NB4 (cell line): ENCODE measurements at regions not wholly inside any gene's neighbourhood (a gene's known extent, or its start where the extent isn't known, plus 50 kb on each side); places are given as distances from the start of the nearest gene placed in this dataset.

Source experiments
- DNase-seq: peaks from one replicate; pipeline ENCODE4 v3.0.0; 2010; ENCODE audit warnings: low read depth
- H3K4me3 ChIP-seq: one replicate; pipeline ENCODE4 v1.5.1; 2011; ENCODE audit warnings: mild to moderate bottlenecking, low read depth, low read length, moderate library complexity
- MYC ChIP-seq: IDR thresholded peaks from 2 replicates; pipeline ENCODE4 v1.6.1; 2011; ENCODE audit warnings: low read depth, low read length
- POLR2A ChIP-seq: IDR thresholded peaks from 2 replicates; pipeline ENCODE4 v1.6.1; 2011; ENCODE audit warnings: mild to moderate bottlenecking; ENCODE audit not compliant: insufficient read length; ENCODE audit errors: extremely low read depth
- TF ChIP-seq, protein P1 (sequence below): IDR thresholded peaks from 2 replicates; pipeline ENCODE4 v1.6.1; 2011; ENCODE audit warnings: low read depth, low read length
- TF ChIP-seq, protein P2 (sequence below): IDR thresholded peaks from one replicate; pipeline ENCODE4 v1.5.1; 2012; ENCODE audit warnings: low read depth, low read length

- no peak for TF ChIP-seq POLR2A
- no peak for TF ChIP-seq MYC
- TF ChIP-seq, protein P1, sequence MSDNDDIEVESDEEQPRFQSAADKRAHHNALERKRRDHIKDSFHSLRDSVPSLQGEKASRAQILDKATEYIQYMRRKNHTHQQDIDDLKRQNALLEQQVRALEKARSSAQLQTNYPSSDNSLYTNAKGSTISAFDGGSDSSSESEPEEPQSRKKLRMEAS: no peak
- TF ChIP-seq, protein P2, sequence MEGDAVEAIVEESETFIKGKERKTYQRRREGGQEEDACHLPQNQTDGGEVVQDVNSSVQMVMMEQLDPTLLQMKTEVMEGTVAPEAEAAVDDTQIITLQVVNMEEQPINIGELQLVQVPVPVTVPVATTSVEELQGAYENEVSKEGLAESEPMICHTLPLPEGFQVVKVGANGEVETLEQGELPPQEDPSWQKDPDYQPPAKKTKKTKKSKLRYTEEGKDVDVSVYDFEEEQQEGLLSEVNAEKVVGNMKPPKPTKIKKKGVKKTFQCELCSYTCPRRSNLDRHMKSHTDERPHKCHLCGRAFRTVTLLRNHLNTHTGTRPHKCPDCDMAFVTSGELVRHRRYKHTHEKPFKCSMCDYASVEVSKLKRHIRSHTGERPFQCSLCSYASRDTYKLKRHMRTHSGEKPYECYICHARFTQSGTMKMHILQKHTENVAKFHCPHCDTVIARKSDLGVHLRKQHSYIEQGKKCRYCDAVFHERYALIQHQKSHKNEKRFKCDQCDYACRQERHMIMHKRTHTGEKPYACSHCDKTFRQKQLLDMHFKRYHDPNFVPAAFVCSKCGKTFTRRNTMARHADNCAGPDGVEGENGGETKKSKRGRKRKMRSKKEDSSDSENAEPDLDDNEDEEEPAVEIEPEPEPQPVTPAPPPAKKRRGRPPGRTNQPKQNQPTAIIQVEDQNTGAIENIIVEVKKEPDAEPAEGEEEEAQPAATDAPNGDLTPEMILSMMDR: no peak
- no peak for DNase-seq
- no peak overlapping the region for H3K4me3 ChIP-seq
These were observed 374.7 kb upstream of the DYNLRB2 start for GRCh38 chr16:80166082-80166481.

DNA sequence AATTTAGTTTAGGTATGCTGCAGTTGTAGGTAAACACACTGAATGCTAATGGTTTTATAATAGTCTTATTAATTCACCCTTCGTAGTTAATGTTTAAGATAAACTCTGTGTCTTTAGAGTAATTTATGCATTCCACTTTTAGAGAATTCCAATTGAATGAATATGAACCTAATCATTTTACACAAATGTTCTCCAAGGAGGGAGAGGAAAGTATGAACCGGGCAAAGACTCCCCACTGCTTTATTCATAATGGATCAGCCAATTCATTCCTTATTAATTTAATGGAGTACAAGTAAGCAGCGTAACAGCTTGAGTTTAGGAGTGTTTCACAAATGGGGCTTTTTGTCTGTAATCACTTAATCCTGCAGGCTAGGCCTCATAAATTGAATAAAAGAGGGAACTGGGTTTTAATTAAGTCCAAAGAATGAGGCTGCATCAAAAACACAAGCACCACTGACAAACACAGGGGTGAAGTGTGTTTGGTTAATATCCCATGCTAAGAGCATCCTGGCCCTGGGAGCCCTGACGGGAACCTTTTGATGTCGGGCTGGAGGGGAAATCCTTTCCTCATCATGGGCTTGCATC lies 375.7 kb upstream of the DYNLRB2 start:
- TF ChIP-seq, protein P1: no peak
- TF ChIP-seq, protein P2: no peak
- TF ChIP-seq POLR2A (no peak), MYC (no peak)
- DNase-seq: no peak
- H3K4me3 ChIP-seq: no peak overlapping the region

- TF ChIP-seq, protein P1: no peak
- TF ChIP-seq MYC (no peak), POLR2A (no peak)
- TF ChIP-seq, protein P2: no peak
- no peak for DNase-seq
- H3K4me3 ChIP-seq: no peak overlapping the region
These were observed 377.5 kb upstream of the DYNLRB2 start for GRCh38 chr16:80163339-80163738.

DNA sequence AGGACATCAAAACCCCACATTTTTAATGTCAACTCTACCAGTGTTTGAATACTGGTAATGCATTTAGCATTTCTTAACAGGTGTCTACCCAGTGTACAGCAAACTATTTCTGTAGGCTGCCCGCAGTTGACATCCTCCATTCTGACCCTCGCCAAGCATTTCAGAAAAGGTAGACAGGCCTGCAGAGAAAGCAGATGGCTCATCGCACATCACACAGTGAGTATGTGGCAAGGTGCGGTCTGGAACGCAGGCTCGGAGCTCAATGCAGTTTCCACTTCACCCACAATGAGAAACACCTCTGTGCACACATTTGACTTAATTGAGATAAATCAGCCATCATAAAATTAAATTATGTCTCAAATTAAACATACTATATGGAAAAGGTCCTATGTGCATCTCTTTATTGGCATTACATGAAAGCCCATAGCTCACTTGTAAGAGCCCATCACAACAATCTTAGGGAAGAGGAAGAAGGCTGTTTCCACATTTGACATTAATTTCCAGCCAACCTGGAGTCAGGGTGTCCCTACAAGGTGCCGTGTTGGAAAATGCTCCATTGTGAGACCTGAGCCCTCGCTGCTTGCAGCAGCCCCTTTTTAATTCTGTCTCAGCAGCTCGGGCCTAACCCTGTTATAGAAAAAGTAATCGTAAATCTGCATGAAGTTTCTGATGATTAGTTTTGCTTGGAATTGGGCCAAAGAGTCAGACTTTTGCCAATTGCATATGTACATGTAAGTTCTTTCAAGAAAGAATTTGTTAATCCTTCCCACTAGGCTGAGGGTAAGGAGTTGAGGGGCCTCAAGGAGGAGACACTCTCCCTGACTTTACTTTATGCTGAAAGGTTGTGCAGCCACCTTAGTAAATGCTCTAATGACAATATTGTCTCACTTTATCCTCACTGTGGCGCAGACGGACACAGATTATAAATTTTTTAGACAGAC lies 378.7 kb upstream of the DYNLRB2 start:
- TF ChIP-seq, protein P1: no peak
- H3K4me3 ChIP-seq: no peak overlapping the region
- DNase-seq: no peak

- TF ChIP-seq, protein P1: no peak
- no peak for TF ChIP-seq MYC
- no peak for TF ChIP-seq POLR2A
- TF ChIP-seq, protein P2: no peak
- DNase-seq: no peak
- no peak overlapping the region for H3K4me3 ChIP-seq
These were observed 382.0 kb upstream of the DYNLRB2 start for GRCh38 chr16:80158766-80159165.

GRCh38 chr16:80151722-80152111 lies 389.1 kb upstream of the DYNLRB2 start:
- no peak overlapping the region for H3K4me3 ChIP-seq
- no peak for DNase-seq
- TF ChIP-seq MYC (no peak), POLR2A (no peak)
- TF ChIP-seq, protein P2: no peak
- TF ChIP-seq, protein P1: no peak
